ENCODE measurements at regions not wholly inside any gene's neighbourhood (a gene's known extent, or its start where the extent isn't known, plus 50 kb on each side); places are given as distances from the start of the nearest gene placed in this dataset.

GRCh38 chr2:20509301-20509769 is 62.5 kb downstream of the RHOB start:
- Histone ChIP-seq H2AFZ (ENCODE audit: low read length) (peak overlapping the region; percentile 24), H4K20me1 (ENCODE audit: insufficient read depth, low read length) (no peaks in the 10 kb centered on the region), H3K9ac (ENCODE audit: insufficient read depth, low read depth, low read length) (peak overlapping the region; percentile 20; the same call in 1 of the 2 replicates), H3K9me3 (ENCODE audit: low read length) (no peaks in the 10 kb centered on the region), H3K4me2 (ENCODE audit: low read depth, low read length) (peak overlapping the region; percentile 68), H3K4me1 (ENCODE audit: insufficient read depth, low read length) (peaks cover 72% of the 10 kb centered on the region), H3K27me3 (ENCODE audit: control insufficient read depth in 1 of 2, insufficient read depth in 2 of 2, low read length in 2 of 2) (no peaks in the 10 kb centered on the region), H3K4me3 (replicated peaks in 1 of 3; ENCODE audit: insufficient read depth in 1 of 3, low read depth in 2 of 3, low read length in 3 of 3) (peak overlapping the region in 1 of 3 experiments; percentile 45; a peak in 2 of 6 replicates), H3K79me2 (ENCODE audit: insufficient read depth, low read length) (no peaks in the 10 kb centered on the region), H3K27ac (ENCODE audit: extremely low read length, insufficient read depth, low read length) (peak overlapping the region; percentile 2), H3K36me3 (replicated peaks in 1 of 2; ENCODE audit: control insufficient read depth in 1 of 2, insufficient read depth in 2 of 2, low read length in 2 of 2) (no peaks in the 10 kb centered on the region)
- ChIA-PET CTCF (ENCODE audit: low intra/inter-chr PET ratio, low total read pairs) (no interaction called here), POLR2A (interaction anchor here (0.6 to 7.9 kb wide), 19 partner anchors 10 to 143 kb away, joined by 3 to 74 read pairs (median 9); partner anchors contain the start of gene RHOB)
- intact Hi-C loops (cut with micrococcal nuclease; ENCODE audit: unreplicated experiment) (no loop called here), in situ Hi-C loops (cut with HindIII; ENCODE audit: extremely low pct_ligation_motif_present, low pct_unique_long_range_greater_than_20kb) (no loop called here)
- WGBS (ENCODE audit: low lambda C conversion rate) = 38% methylated on average over 5 of the region's 6 CpGs
- peak; percentile 28 for FAIRE-seq
- ATAC-seq = peak; percentile 53
- no TSS peak for BruUV-seq (replicated peaks)
- no peak for DNase-seq (ENCODE audit: low spot score)
- TF ChIP-seq ZNF768 (CRISPR knock-in tag; IDR thresholded peaks at IDR 0.05) = peak; percentile 36; the same call in 1 of the 2 replicates
- peak; percentile 62; the same call in 1 of the 2 replicates for TF ChIP-seq ZNF253 (CRISPR knock-in tag; IDR thresholded peaks at IDR 0.05; ENCODE audit: borderline replicate concordance)
- no peak for TF ChIP-seq SOX6 (IDR thresholded peaks at IDR 0.05)
- peak; percentile 1; the same call in 1 of the 2 replicates for TF ChIP-seq SOX6 (CRISPR knock-in tag; IDR thresholded peaks at IDR 0.05)
- TF ChIP-seq ZNF547 (CRISPR knock-in tag; IDR thresholded peaks at IDR 0.05) = peak; percentile 18; the same call in 1 of the 2 replicates
- TF ChIP-seq, protein P1, sequence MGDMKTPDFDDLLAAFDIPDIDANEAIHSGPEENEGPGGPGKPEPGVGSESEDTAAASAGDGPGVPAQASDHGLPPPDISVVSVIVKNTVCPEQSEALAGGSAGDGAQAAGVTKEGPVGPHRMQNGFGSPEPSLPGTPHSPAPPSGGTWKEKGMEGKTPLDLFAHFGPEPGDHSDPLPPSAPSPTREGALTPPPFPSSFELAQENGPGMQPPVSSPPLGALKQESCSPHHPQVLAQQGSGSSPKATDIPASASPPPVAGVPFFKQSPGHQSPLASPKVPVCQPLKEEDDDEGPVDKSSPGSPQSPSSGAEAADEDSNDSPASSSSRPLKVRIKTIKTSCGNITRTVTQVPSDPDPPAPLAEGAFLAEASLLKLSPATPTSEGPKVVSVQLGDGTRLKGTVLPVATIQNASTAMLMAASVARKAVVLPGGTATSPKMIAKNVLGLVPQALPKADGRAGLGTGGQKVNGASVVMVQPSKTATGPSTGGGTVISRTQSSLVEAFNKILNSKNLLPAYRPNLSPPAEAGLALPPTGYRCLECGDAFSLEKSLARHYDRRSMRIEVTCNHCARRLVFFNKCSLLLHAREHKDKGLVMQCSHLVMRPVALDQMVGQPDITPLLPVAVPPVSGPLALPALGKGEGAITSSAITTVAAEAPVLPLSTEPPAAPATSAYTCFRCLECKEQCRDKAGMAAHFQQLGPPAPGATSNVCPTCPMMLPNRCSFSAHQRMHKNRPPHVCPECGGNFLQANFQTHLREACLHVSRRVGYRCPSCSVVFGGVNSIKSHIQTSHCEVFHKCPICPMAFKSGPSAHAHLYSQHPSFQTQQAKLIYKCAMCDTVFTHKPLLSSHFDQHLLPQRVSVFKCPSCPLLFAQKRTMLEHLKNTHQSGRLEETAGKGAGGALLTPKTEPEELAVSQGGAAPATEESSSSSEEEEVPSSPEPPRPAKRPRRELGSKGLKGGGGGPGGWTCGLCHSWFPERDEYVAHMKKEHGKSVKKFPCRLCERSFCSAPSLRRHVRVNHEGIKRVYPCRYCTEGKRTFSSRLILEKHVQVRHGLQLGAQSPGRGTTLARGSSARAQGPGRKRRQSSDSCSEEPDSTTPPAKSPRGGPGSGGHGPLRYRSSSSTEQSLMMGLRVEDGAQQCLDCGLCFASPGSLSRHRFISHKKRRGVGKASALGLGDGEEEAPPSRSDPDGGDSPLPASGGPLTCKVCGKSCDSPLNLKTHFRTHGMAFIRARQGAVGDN (CRISPR knock-in tag; IDR thresholded peaks at IDR 0.05) = peak; percentile 36
- TF ChIP-seq, protein P2, sequence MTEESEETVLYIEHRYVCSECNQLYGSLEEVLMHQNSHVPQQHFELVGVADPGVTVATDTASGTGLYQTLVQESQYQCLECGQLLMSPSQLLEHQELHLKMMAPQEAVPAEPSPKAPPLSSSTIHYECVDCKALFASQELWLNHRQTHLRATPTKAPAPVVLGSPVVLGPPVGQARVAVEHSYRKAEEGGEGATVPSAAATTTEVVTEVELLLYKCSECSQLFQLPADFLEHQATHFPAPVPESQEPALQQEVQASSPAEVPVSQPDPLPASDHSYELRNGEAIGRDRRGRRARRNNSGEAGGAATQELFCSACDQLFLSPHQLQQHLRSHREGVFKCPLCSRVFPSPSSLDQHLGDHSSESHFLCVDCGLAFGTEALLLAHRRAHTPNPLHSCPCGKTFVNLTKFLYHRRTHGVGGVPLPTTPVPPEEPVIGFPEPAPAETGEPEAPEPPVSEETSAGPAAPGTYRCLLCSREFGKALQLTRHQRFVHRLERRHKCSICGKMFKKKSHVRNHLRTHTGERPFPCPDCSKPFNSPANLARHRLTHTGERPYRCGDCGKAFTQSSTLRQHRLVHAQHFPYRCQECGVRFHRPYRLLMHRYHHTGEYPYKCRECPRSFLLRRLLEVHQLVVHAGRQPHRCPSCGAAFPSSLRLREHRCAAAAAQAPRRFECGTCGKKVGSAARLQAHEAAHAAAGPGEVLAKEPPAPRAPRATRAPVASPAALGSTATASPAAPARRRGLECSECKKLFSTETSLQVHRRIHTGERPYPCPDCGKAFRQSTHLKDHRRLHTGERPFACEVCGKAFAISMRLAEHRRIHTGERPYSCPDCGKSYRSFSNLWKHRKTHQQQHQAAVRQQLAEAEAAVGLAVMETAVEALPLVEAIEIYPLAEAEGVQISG (CRISPR knock-in tag; IDR thresholded peaks at IDR 0.05) = peak; percentile 10; the same call in 1 of the 2 replicates
- TF ChIP-seq, protein P3, sequence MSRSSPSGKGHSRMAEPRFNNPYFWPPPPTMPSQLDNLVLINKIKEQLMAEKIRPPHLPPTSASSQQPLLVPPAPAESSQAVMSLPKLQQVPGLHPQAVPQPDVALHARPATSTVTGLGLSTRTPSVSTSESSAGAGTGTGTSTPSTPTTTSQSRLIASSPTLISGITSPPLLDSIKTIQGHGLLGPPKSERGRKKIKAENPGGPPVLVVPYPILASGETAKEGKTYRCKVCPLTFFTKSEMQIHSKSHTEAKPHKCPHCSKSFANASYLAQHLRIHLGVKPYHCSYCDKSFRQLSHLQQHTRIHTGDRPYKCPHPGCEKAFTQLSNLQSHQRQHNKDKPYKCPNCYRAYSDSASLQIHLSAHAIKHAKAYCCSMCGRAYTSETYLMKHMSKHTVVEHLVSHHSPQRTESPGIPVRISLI (CRISPR knock-in tag; IDR thresholded peaks at IDR 0.05; ENCODE audit: borderline replicate concordance) = 0 out of 2 replicates have a peak, but pooled peaks have one; percentile 0
- TF ChIP-seq NFAT5 (CRISPR knock-in tag; IDR thresholded peaks at IDR 0.05) = 0 out of 2 replicates have a peak, but pooled peaks have one; percentile 35
- peak; percentile 69; the same call in 1 of the 2 replicates for TF ChIP-seq ZNF891 (CRISPR knock-in tag; IDR thresholded peaks at IDR 0.05)

Measured in HepG2 (cell line).